Kidney (tissue), 13 donors: ENCODE measurements at regions not wholly inside any gene's neighbourhood (a gene's known extent, or its start where the extent isn't known, plus 50 kb on each side); places are given as distances from the start of the nearest gene placed in this dataset.

Experiments used
- DNase-seq, 5 donors: peaks; one replicate each; pipeline ENCODE4 v3.0.0-alpha.2; 2013 to 2020
- FAIRE-seq: peaks from 2 replicates; lab custom pipeline; 2012; peaks lifted over from hg19 to GRCh38; lab: Jason Lieb, UNC
- H3K27ac ChIP-seq, 2 donors: one replicate each; pipeline ENCODE4 v1.7.0; 2013; ENCODE audit warnings: low read depth in 2 of 2, low read length in 2 of 2, inconsistent platforms in 1 of 2
- H3K27me3 ChIP-seq: one replicate; pipeline ENCODE4 v1.7.1; 2013; ENCODE audit warnings: low read length, inconsistent platforms; ENCODE audit not compliant: control insufficient read depth, insufficient read depth
- H3K36me3 ChIP-seq, 3 donors: one replicate each; pipeline versions ENCODE4 v1.7.0 to v1.7.1; 2013; ENCODE audit warnings: low read length in 3 of 3, control low read depth in 1 of 3, inconsistent platforms in 1 of 3; ENCODE audit not compliant: insufficient read depth in 3 of 3, control insufficient read depth in 2 of 3
- H3K4me1 ChIP-seq, 3 donors: one replicate each; pipeline versions ENCODE4 v1.7.0 to v1.7.1; 2013; ENCODE audit warnings: low read length in 3 of 3, inconsistent platforms in 1 of 3, low read depth in 1 of 3; ENCODE audit not compliant: control insufficient read depth in 2 of 3, insufficient read depth in 2 of 3
- H3K4me3 ChIP-seq, 3 donors: one replicate each; pipeline versions ENCODE4 v1.7.0 to v1.8.1; 2013; ENCODE audit warnings: low read length in 3 of 3, control low read depth in 1 of 3, inconsistent platforms in 1 of 3
- H3K9ac ChIP-seq, 3 donors: one replicate each; pipeline versions ENCODE4 v1.7.0 to v1.7.1; 2013; ENCODE audit warnings: low read length in 3 of 3, control low read depth in 1 of 3, inconsistent platforms in 1 of 3
- H3K9me3 ChIP-seq, 3 donors: one replicate each; pipeline versions ENCODE4 v1.7.0 to v1.7.1; 2013; ENCODE audit warnings: low read length in 3 of 3, control low read depth in 1 of 3, inconsistent platforms in 1 of 3; ENCODE audit not compliant: control insufficient read depth in 2 of 3, insufficient read depth in 1 of 3
- intact Hi-C: fragments of 100-400 bp; cut with DNase I; formaldehyde crosslinking; loops from one replicate; pipeline ENCODE4 v1.11.1; 2022
- TF ChIP-seq, protein P1 (sequence below): IDR thresholded peaks from 3 replicates; pipeline ENCODE4 v1.5.1; 2012; ENCODE audit warnings: mild to moderate bottlenecking, moderate library complexity, borderline replicate concordance; ENCODE audit not compliant: insufficient read depth; ENCODE audit errors: extremely low read depth
- donor health status: control.
- donor health status: control.
- donor health status: control.
- donor health status: control.
- donor health status: control.
- donor health status: DM: yes; HTN: yes; CAD: no.
- donor health status: Normal renal cell carcinoma (clear cell type).

GRCh38 chr3:168624892-168625448, 529.2 kb upstream of the GOLIM4 start:
- H3K4me3 ChIP-seq = no peak overlapping the region
- H3K9ac ChIP-seq = no peak overlapping the region
- no peaks in the 10 kb centered on the region for H3K27me3 ChIP-seq
- H3K4me1 ChIP-seq = no peaks in the 10 kb centered on the region
- DNase-seq (no peak), FAIRE-seq (no peak)
- no peak overlapping the region for H3K27ac ChIP-seq
- H3K36me3 ChIP-seq = no peaks in the 10 kb centered on the region
- intact Hi-C loops = no loop called here
- TF ChIP-seq, protein P1, sequence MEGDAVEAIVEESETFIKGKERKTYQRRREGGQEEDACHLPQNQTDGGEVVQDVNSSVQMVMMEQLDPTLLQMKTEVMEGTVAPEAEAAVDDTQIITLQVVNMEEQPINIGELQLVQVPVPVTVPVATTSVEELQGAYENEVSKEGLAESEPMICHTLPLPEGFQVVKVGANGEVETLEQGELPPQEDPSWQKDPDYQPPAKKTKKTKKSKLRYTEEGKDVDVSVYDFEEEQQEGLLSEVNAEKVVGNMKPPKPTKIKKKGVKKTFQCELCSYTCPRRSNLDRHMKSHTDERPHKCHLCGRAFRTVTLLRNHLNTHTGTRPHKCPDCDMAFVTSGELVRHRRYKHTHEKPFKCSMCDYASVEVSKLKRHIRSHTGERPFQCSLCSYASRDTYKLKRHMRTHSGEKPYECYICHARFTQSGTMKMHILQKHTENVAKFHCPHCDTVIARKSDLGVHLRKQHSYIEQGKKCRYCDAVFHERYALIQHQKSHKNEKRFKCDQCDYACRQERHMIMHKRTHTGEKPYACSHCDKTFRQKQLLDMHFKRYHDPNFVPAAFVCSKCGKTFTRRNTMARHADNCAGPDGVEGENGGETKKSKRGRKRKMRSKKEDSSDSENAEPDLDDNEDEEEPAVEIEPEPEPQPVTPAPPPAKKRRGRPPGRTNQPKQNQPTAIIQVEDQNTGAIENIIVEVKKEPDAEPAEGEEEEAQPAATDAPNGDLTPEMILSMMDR = no peak
- H3K9me3 ChIP-seq = no peaks in the 10 kb centered on the region

DNA sequence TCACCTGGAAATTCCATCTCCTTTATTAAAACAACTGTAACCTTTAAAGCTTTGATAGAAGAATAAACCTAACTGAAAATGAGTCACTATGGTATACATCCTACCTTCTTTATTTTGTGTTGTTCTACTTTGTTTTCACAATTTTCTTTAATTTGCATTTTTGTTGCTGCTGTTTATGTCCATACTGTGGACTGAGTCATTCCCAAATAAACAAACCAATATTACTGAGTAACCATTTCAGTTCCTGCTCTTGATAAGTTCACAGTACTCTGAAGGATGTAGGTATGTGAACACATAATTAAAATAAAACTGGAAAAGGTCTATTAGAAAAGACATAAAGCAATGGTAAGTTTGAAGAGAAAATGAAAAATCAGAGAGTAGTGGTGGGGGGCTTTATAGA, 528.5 kb upstream of the GOLIM4 start:
- DNase-seq (no peak), FAIRE-seq (no peak)
- no peaks in the 10 kb centered on the region for H3K36me3 ChIP-seq
- TF ChIP-seq, protein P1 = no peak
- H3K27me3 ChIP-seq = no peaks in the 10 kb centered on the region
- no peak overlapping the region for H3K9ac ChIP-seq
- no peaks in the 10 kb centered on the region for H3K9me3 ChIP-seq
- intact Hi-C loops = no loop called here
- no peak overlapping the region for H3K27ac ChIP-seq
- no peaks in the 10 kb centered on the region for H3K4me1 ChIP-seq
- H3K4me3 ChIP-seq = no peak overlapping the region

- FAIRE-seq (no peak), DNase-seq (no peak)
- Histone ChIP-seq H3K36me3 (no peaks in the 10 kb centered on the region), H3K4me3 (no peak overlapping the region), H3K27ac (no peak overlapping the region), H3K27me3 (no peaks in the 10 kb centered on the region), H3K4me1 (no peaks in the 10 kb centered on the region), H3K9ac (no peak overlapping the region), H3K9me3 (no peaks in the 10 kb centered on the region)
- TF ChIP-seq, protein P1 = no peak
- intact Hi-C loops = no loop called here
Measured at GRCh38 chr3:168622795-168623194, 527.1 kb upstream of the GOLIM4 start.

DNA sequence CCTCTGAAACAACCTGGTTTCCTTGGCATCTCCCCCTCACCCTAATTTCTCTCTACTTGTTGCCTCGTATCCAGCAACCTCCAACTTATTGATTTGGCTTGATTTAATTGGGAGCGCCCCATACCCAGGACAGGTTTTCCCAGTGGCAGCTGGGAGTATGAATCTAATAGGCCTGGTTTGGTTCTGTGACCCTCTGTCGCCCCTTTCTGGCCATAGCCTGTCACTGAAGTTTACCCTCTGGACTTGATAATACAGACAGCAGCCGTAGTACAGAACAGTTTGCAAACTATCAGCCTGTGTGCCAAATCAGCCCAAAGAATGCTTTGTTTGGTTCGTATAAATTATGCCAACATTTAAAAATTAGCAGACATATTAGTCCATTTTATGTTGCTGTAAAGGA, 525.1 kb upstream of the GOLIM4 start:
- H3K9ac ChIP-seq = no peak overlapping the region
- no peaks in the 10 kb centered on the region for H3K36me3 ChIP-seq
- TF ChIP-seq, protein P1 = peak; percentile 32
- H3K27me3 ChIP-seq = no peaks in the 10 kb centered on the region
- DNase-seq (peak in 3 of 5 donors; percentile 35 to 62 (median 43)), FAIRE-seq (no peak)
- no peaks in the 10 kb centered on the region for H3K9me3 ChIP-seq
- no peaks in the 10 kb centered on the region for H3K4me1 ChIP-seq
- H3K27ac ChIP-seq = no peak overlapping the region
- H3K4me3 ChIP-seq = no peak overlapping the region
- intact Hi-C loops = no loop called here
